Adrenal gland (tissue), 9 donors: ENCODE measurements at regions not wholly inside any gene's neighbourhood (a gene's known extent, or its start where the extent isn't known, plus 50 kb on each side); places are given as distances from the start of the nearest gene placed in this dataset.

Experiments
- DNase-seq, 7 donors: peaks; one replicate each; pipeline ENCODE4 v3.0.0-alpha.2; 2019 to 2020
- H3K27ac ChIP-seq, 5 donors: fragments of 200-600 bp; sonication (generic) in 4 of 5; 1 replicate in 3 of 5; 2 replicates in 2 of 5; pipeline versions ENCODE4 v1.5.1 to v1.8.0; 2016 to 2020; ENCODE audit warnings: mild to moderate bottlenecking in 1 of 5
- H3K27me3 ChIP-seq: fragments of 200-600 bp; 2 replicates; pipeline ENCODE4 v1.8.0; 2021
- H3K36me3 ChIP-seq, 2 donors: fragments of 200-600 bp; replicated peaks in 1 of 2; 1 replicate in 1 of 2; 2 replicates in 1 of 2; pipeline versions ENCODE4 v1.5.1 to v1.8.0; 2018 to 2022
- H3K4me1 ChIP-seq, 2 donors: fragments of 200-600 bp; replicated peaks in 1 of 2; 1 replicate in 1 of 2; 2 replicates in 1 of 2; pipeline versions ENCODE4 v1.5.1 to v1.8.0; 2018 to 2021
- H3K4me3 ChIP-seq, 4 donors: fragments of 200-600 bp; sonication (generic) in 3 of 4; one replicate each; pipeline ENCODE4 v1.5.1; 2016 to 2018
- H3K9me3 ChIP-seq, 3 donors: fragments of 200-600 bp; sonication (generic) in 1 of 3; replicated peaks in 1 of 3; 1 replicate in 2 of 3; 2 replicates in 1 of 3; pipeline versions ENCODE4 v1.5.1 to v1.8.0; 2016 to 2021
- CTCF ChIP-seq, 6 experiments: fragments of 450-650 bp in 4 of 6; fragments of 200-600 bp in 2 of 6; sonication (generic) in 1 of 6; IDR thresholded peaks; 1 replicate in 5 of 6; 2 replicates in 1 of 6; pipeline versions ENCODE4 v1.5.1 to v1.8.0; 2016 to 2021; ENCODE audit warnings: antibody characterized with exemption in 6 of 6, mild to moderate bottlenecking in 2 of 6, moderate library complexity in 1 of 6
- POLR2A ChIP-seq, 2 donors: fragments of 450-650 bp; IDR thresholded peaks; one replicate each; pipeline ENCODE4 v1.6.1; 2017; ENCODE audit warnings: antibody characterized with exemption in 2 of 2, mild to moderate bottlenecking in 2 of 2, moderate library complexity in 1 of 2
- WGBS, 4 donors: extraction: QIAGEN DNeasy Blood & Tissue Kit in 2 of 4; methylation state at CpG; one replicate each; pipeline versions ENCODE4 v1.1.5 to v1.1.7; 2013 to 2017; 5-methylcytosine and 5-hydroxymethylcytosine counted together
- intact Hi-C, 2 donors: fragments of 100-400 bp; cut with DNase I; formaldehyde crosslinking; loops; one replicate each; pipeline versions ENCODE4 v1.14.1 to v1.15.0; 2022 to 2023
- donor health status: healthy with polysubstance abuse.
- donor health status: Bipolar disorder and iron deficiency.
- donor health status: DM: yes; HTN: yes; CAD: no.
- donor health status: DM: no; HTN: no; CAD: no.
- donor health status: DM: no; HTN: no; CAD: no.

GRCh38 chr11:18849406-18849805 lies 57.8 kb upstream of the PTPN5 start:
- Histone ChIP-seq H3K9me3 (no peaks in the 10 kb centered on the region), H3K4me1 (no peaks in the 10 kb centered on the region), H3K27ac (no peak overlapping the region), H3K4me3 (no peak overlapping the region), H3K36me3 (no peaks in the 10 kb centered on the region), H3K27me3 (no peaks in the 10 kb centered on the region)
- WGBS, 4 donors = 87 to 100% (median 94%) methylated on average over 1 of the region's 1 CpG
- TF ChIP-seq POLR2A (IDR thresholded peaks at IDR 0.05) (no peak), CTCF (IDR thresholded peaks at IDR 0.05) (no peak)
- no peak for DNase-seq
- intact Hi-C loops = no loop called here

- intact Hi-C loops = no loop called here
- no peak overlapping the region for H3K27ac ChIP-seq
- H3K4me3 ChIP-seq = no peak overlapping the region
- no peaks in the 10 kb centered on the region for H3K9me3 ChIP-seq
- peak in 2 of 7 donors; percentile 10 to 19 for DNase-seq
- 78 to 83% (median 79%) methylated on average over 1 of the region's 1 CpG for WGBS, 4 donors
- no peaks in the 10 kb centered on the region for H3K4me1 ChIP-seq
- H3K36me3 ChIP-seq = no peaks in the 10 kb centered on the region
- TF ChIP-seq CTCF (IDR thresholded peaks at IDR 0.05) (peak; percentile 26 to 54 (median 30)), POLR2A (IDR thresholded peaks at IDR 0.05) (no peak)
- H3K27me3 ChIP-seq = no peaks in the 10 kb centered on the region
These were observed 53.3 kb upstream of the PTPN5 start for GRCh38 chr11:18844753-18845367.
